ENCODE measurements at regions not wholly inside any gene's neighbourhood (a gene's known extent, or its start where the extent isn't known, plus 50 kb on each side); places are given as distances from the start of the nearest gene placed in this dataset.

- no peaks in the 10 kb centered on the region for H3K9me3 ChIP-seq (ENCODE audit: control insufficient read depth, low read length)
- ATAC-seq: no peak
- intact Hi-C loops (cut with DNase I): loop anchor here in 1 of 4 donors (5.0 kb wide), 1 partner anchor 726 kb away; the partner anchor contains the start of gene HOXD12
- H3K4me1 ChIP-seq (ENCODE audit: control insufficient read depth, insufficient read depth, low read length): no peaks in the 10 kb centered on the region
- no peak overlapping the region for H3K27ac ChIP-seq (ENCODE audit: low read length)
- no peak for DNase-seq
- no peak overlapping the region for H3K4me3 ChIP-seq (ENCODE audit: low read length)
- H3K27me3 ChIP-seq (ENCODE audit: control insufficient read depth, insufficient read depth): peaks cover 2% of the 10 kb centered on the region
Measured at GRCh38 chr2:175371378-175371777, 189.9 kb upstream of the ATP5MC3 start.

- H3K27ac ChIP-seq (ENCODE audit: low read length): no peak overlapping the region
- intact Hi-C loops (cut with DNase I): no loop called here
- H3K4me3 ChIP-seq (ENCODE audit: low read length): no peak overlapping the region
- H3K4me1 ChIP-seq (ENCODE audit: control insufficient read depth, insufficient read depth, low read length): no peaks in the 10 kb centered on the region
- peaks cover 2% of the 10 kb centered on the region for H3K27me3 ChIP-seq (ENCODE audit: control insufficient read depth, insufficient read depth)
- DNase-seq (no peak), ATAC-seq (peak; percentile 58 to 77)
- H3K9me3 ChIP-seq (ENCODE audit: control insufficient read depth, low read length): no peaks in the 10 kb centered on the region
- WGBS: 5% methylated on average over 7 of the region's 7 CpGs
Measured at GRCh38 chr2:175366815-175367214, 185.3 kb upstream of the ATP5MC3 start.

GRCh38 chr2:175363699-175364098, 182.2 kb upstream of the ATP5MC3 start:
- no peaks in the 10 kb centered on the region for H3K4me1 ChIP-seq (ENCODE audit: control insufficient read depth, insufficient read depth, low read length)
- H3K9me3 ChIP-seq (ENCODE audit: control insufficient read depth, low read length): no peaks in the 10 kb centered on the region
- no peak overlapping the region for H3K4me3 ChIP-seq (ENCODE audit: low read length)
- DNase-seq (no peak), ATAC-seq (no peak)
- peaks cover 2% of the 10 kb centered on the region for H3K27me3 ChIP-seq (ENCODE audit: control insufficient read depth, insufficient read depth)
- intact Hi-C loops (cut with DNase I): loop anchor here in 1 of 4 donors (5.0 kb wide), 1 partner anchor 724 kb away; no protein-coding TSS in a partner anchor
- WGBS: 58% methylated on average over 5 of the region's 5 CpGs
- no peak overlapping the region for H3K27ac ChIP-seq (ENCODE audit: low read length)

GRCh38 chr2:175362331-175362730, 180.8 kb upstream of the ATP5MC3 start:
- intact Hi-C loops (cut with DNase I): loop anchor here in 1 of 4 donors (5.0 kb wide), 1 partner anchor 725 kb away; no protein-coding TSS in a partner anchor
- DNase-seq: no peak
- Histone ChIP-seq H3K4me3 (ENCODE audit: low read length) (no peak overlapping the region), H3K4me1 (ENCODE audit: control insufficient read depth, insufficient read depth, low read length) (no peaks in the 10 kb centered on the region), H3K27me3 (ENCODE audit: control insufficient read depth, insufficient read depth) (peaks cover 2% of the 10 kb centered on the region), H3K9me3 (ENCODE audit: control insufficient read depth, low read length) (no peaks in the 10 kb centered on the region), H3K27ac (ENCODE audit: low read length) (no peak overlapping the region)
- WGBS: 91% methylated on average over 4 of the region's 4 CpGs
- no peak for ATAC-seq

- Histone ChIP-seq H3K27me3 (ENCODE audit: control insufficient read depth, insufficient read depth) (peaks cover 2% of the 10 kb centered on the region), H3K9me3 (ENCODE audit: control insufficient read depth, low read length) (no peaks in the 10 kb centered on the region), H3K4me1 (ENCODE audit: control insufficient read depth, insufficient read depth, low read length) (no peaks in the 10 kb centered on the region), H3K4me3 (ENCODE audit: low read length) (no peak overlapping the region), H3K27ac (ENCODE audit: low read length) (no peak overlapping the region)
- intact Hi-C loops (cut with DNase I): loop anchor here in 1 of 4 donors (5.0 kb wide), 1 partner anchor 728 kb away; no protein-coding TSS in a partner anchor
- 86% methylated on average over 3 of the region's 3 CpGs for WGBS
- ATAC-seq (no peak), DNase-seq (no peak)
Measured at GRCh38 chr2:175359710-175360109, 178.2 kb upstream of the ATP5MC3 start.

- 89% methylated on average over 4 of the region's 4 CpGs for WGBS
- ATAC-seq (no peak), DNase-seq (no peak)
- Histone ChIP-seq H3K27ac (ENCODE audit: low read length) (no peak overlapping the region), H3K4me1 (ENCODE audit: control insufficient read depth, insufficient read depth, low read length) (no peaks in the 10 kb centered on the region), H3K4me3 (ENCODE audit: low read length) (no peak overlapping the region), H3K9me3 (ENCODE audit: control insufficient read depth, low read length) (no peaks in the 10 kb centered on the region), H3K27me3 (ENCODE audit: control insufficient read depth, insufficient read depth) (no peaks in the 10 kb centered on the region)
- intact Hi-C loops (cut with DNase I): no loop called here
Measured at GRCh38 chr2:175356901-175357300, 175.4 kb upstream of the ATP5MC3 start.

GRCh38 chr2:175355246-175355645, 173.7 kb upstream of the ATP5MC3 start:
- H3K27ac ChIP-seq (ENCODE audit: low read length): no peak overlapping the region
- 91% methylated on average over 3 of the region's 3 CpGs for WGBS
- no peaks in the 10 kb centered on the region for H3K27me3 ChIP-seq (ENCODE audit: control insufficient read depth, insufficient read depth)
- intact Hi-C loops (cut with DNase I): no loop called here
- ATAC-seq (no peak), DNase-seq (no peak)
- no peaks in the 10 kb centered on the region for H3K9me3 ChIP-seq (ENCODE audit: control insufficient read depth, low read length)
- no peaks in the 10 kb centered on the region for H3K4me1 ChIP-seq (ENCODE audit: control insufficient read depth, insufficient read depth, low read length)
- no peak overlapping the region for H3K4me3 ChIP-seq (ENCODE audit: low read length)

GRCh38 chr2:175353275-175353674, 171.8 kb upstream of the ATP5MC3 start:
- ATAC-seq: no peak

GRCh38 chr2:175351512-175351911, 170.0 kb upstream of the ATP5MC3 start:
- intact Hi-C loops (cut with DNase I): no loop called here
- H3K4me1 ChIP-seq (ENCODE audit: control insufficient read depth, insufficient read depth, low read length): no peaks in the 10 kb centered on the region
- DNase-seq (no peak), ATAC-seq (no peak)
- no peaks in the 10 kb centered on the region for H3K27me3 ChIP-seq (ENCODE audit: control insufficient read depth, insufficient read depth)
- H3K4me3 ChIP-seq (ENCODE audit: low read length): no peak overlapping the region
- no peaks in the 10 kb centered on the region for H3K9me3 ChIP-seq (ENCODE audit: control insufficient read depth, low read length)
- WGBS: 75% methylated on average over 2 of the region's 2 CpGs
- no peak overlapping the region for H3K27ac ChIP-seq (ENCODE audit: low read length)

More at GRCh38 chr2:175353275-175353674, 171.8 kb upstream of the ATP5MC3 start:
- H3K27ac ChIP-seq (ENCODE audit: low read length): no peak overlapping the region
- no peaks in the 10 kb centered on the region for H3K9me3 ChIP-seq (ENCODE audit: control insufficient read depth, low read length)
- no peaks in the 10 kb centered on the region for H3K27me3 ChIP-seq (ENCODE audit: control insufficient read depth, insufficient read depth)
- 72% methylated on average over 6 of the region's 6 CpGs for WGBS
- DNase-seq: no peak
- H3K4me3 ChIP-seq (ENCODE audit: low read length): no peak overlapping the region
- intact Hi-C loops (cut with DNase I): no loop called here
- no peaks in the 10 kb centered on the region for H3K4me1 ChIP-seq (ENCODE audit: control insufficient read depth, insufficient read depth, low read length)

- DNase-seq (no peak), ATAC-seq (no peak)
- Histone ChIP-seq H3K4me1 (ENCODE audit: control insufficient read depth, insufficient read depth, low read length) (no peaks in the 10 kb centered on the region), H3K9me3 (ENCODE audit: control insufficient read depth, low read length) (no peaks in the 10 kb centered on the region), H3K27ac (ENCODE audit: low read length) (no peak overlapping the region), H3K27me3 (ENCODE audit: control insufficient read depth, insufficient read depth) (no peaks in the 10 kb centered on the region), H3K4me3 (ENCODE audit: low read length) (no peak overlapping the region)
- intact Hi-C loops (cut with DNase I): no loop called here
- WGBS: 66% methylated on average over 5 of the region's 5 CpGs
Measured at GRCh38 chr2:175350105-175350504, 168.6 kb upstream of the ATP5MC3 start.

GRCh38 chr2:175342085-175342484, 160.6 kb upstream of the ATP5MC3 start:
- H3K27me3 ChIP-seq (ENCODE audit: control insufficient read depth, insufficient read depth): no peaks in the 10 kb centered on the region
- DNase-seq (no peak), ATAC-seq (no peak)
- intact Hi-C loops (cut with DNase I): no loop called here
- no peaks in the 10 kb centered on the region for H3K9me3 ChIP-seq (ENCODE audit: control insufficient read depth, low read length)
- no peaks in the 10 kb centered on the region for H3K4me1 ChIP-seq (ENCODE audit: control insufficient read depth, insufficient read depth, low read length)
- no peak overlapping the region for H3K4me3 ChIP-seq (ENCODE audit: low read length)
- H3K27ac ChIP-seq (ENCODE audit: low read length): no peak overlapping the region

GRCh38 chr2:175330195-175330594, 148.7 kb upstream of the ATP5MC3 start:
- DNase-seq (no peak), ATAC-seq (no peak)
- Histone ChIP-seq H3K27me3 (ENCODE audit: control insufficient read depth, insufficient read depth) (no peaks in the 10 kb centered on the region), H3K9me3 (ENCODE audit: control insufficient read depth, low read length) (peaks cover 2% of the 10 kb centered on the region), H3K27ac (ENCODE audit: low read length) (no peak overlapping the region), H3K4me1 (ENCODE audit: control insufficient read depth, insufficient read depth, low read length) (no peaks in the 10 kb centered on the region), H3K4me3 (ENCODE audit: low read length) (no peak overlapping the region)
- WGBS: 84% methylated on average over 3 of the region's 3 CpGs
- intact Hi-C loops (cut with DNase I): no loop called here
